ENCODE measurements at regions not wholly inside any gene's neighbourhood (a gene's known extent, or its start where the extent isn't known, plus 50 kb on each side); places are given as distances from the start of the nearest gene placed in this dataset.

GRCh38 chr1:119226321-119226720 lies 85.9 kb upstream of the WARS2 start:
- Histone ChIP-seq H3K4me1 (peaks cover 11% of the 10 kb centered on the region), H3K36me3 (ENCODE audit: insufficient read depth in 1 of 2, low read depth in 1 of 2) (no peaks in the 10 kb centered on the region), H3K27me3 (ENCODE audit: insufficient read depth in 3 of 3, low read length in 2 of 3) (no peaks in the 10 kb centered on the region), H3K9me3 (no peaks in the 10 kb centered on the region), H3K27ac (no peak overlapping the region), H3K4me3 (no peak overlapping the region)
- 19 to 31% (median 28%) methylated on average over 1 of the region's 1 CpG for WGBS, 3 donors
- intact Hi-C loops (cut with DNase I) = no loop called here
- DNase-seq (no peak), ATAC-seq (peak in 1 of 4 donors; percentile 40)
- no peak for TF ChIP-seq CTCF (IDR thresholded peaks at IDR 0.05)

- no peak for TF ChIP-seq CTCF (IDR thresholded peaks at IDR 0.05)
- Histone ChIP-seq H3K36me3 (ENCODE audit: insufficient read depth in 1 of 2, low read depth in 1 of 2) (no peaks in the 10 kb centered on the region), H3K9me3 (no peaks in the 10 kb centered on the region), H3K27ac (no peak overlapping the region), H3K4me3 (no peak overlapping the region), H3K27me3 (ENCODE audit: insufficient read depth in 3 of 3, low read length in 2 of 3) (no peaks in the 10 kb centered on the region), H3K4me1 (peaks cover 11% of the 10 kb centered on the region)
- intact Hi-C loops (cut with DNase I) = no loop called here
- DNase-seq = no peak
- WGBS, 3 donors = 56 to 83% (median 71%) methylated on average over 3 of the region's 3 CpGs
- ATAC-seq = no peak
Observed at GRCh38 chr1:119226913-119227312, 86.5 kb upstream of the WARS2 start.

GRCh38 chr1:119227456-119227855 lies 87.0 kb upstream of the WARS2 start:
- Histone ChIP-seq H3K36me3 (ENCODE audit: insufficient read depth in 1 of 2, low read depth in 1 of 2) (no peaks in the 10 kb centered on the region), H3K4me3 (no peak overlapping the region), H3K27ac (no peak overlapping the region), H3K4me1 (peaks cover 11% of the 10 kb centered on the region), H3K27me3 (ENCODE audit: insufficient read depth in 3 of 3, low read length in 2 of 3) (no peaks in the 10 kb centered on the region), H3K9me3 (no peaks in the 10 kb centered on the region)
- no peak for TF ChIP-seq CTCF (IDR thresholded peaks at IDR 0.05)
- intact Hi-C loops (cut with DNase I) = no loop called here
- WGBS, 3 donors = 60 to 82% (median 62%) methylated on average over 2 of the region's 2 CpGs
- DNase-seq (no peak), ATAC-seq (no peak)

- no peak for DNase-seq
- H3K4me1 ChIP-seq = peaks cover 11% of the 10 kb centered on the region
- H3K27me3 ChIP-seq (ENCODE audit: insufficient read depth in 3 of 3, low read length in 2 of 3) = no peaks in the 10 kb centered on the region
- intact Hi-C loops (cut with DNase I) = no loop called here
- no peak for TF ChIP-seq CTCF (IDR thresholded peaks at IDR 0.05)
- no peaks in the 10 kb centered on the region for H3K9me3 ChIP-seq
- no peaks in the 10 kb centered on the region for H3K36me3 ChIP-seq (ENCODE audit: insufficient read depth in 1 of 2, low read depth in 1 of 2)
- H3K4me3 ChIP-seq = no peak overlapping the region
- ATAC-seq = no peak
- 75 to 88% (median 83%) methylated on average over 4 of the region's 4 CpGs for WGBS, 3 donors
- H3K27ac ChIP-seq = no peak overlapping the region
Observed at GRCh38 chr1:119228335-119229080, 88.1 kb upstream of the WARS2 start.

- Histone ChIP-seq H3K36me3 (ENCODE audit: insufficient read depth in 1 of 2, low read depth in 1 of 2) (no peaks in the 10 kb centered on the region), H3K4me1 (no peaks in the 10 kb centered on the region), H3K4me3 (no peak overlapping the region), H3K27me3 (ENCODE audit: insufficient read depth in 3 of 3, low read length in 2 of 3) (no peaks in the 10 kb centered on the region), H3K27ac (no peak overlapping the region), H3K9me3 (peaks cover 4% of the 10 kb centered on the region)
- DNase-seq = no peak
- TF ChIP-seq CTCF (IDR thresholded peaks at IDR 0.05) = no peak
- intact Hi-C loops (cut with DNase I) = no loop called here
- 68 to 85% (median 68%) methylated on average over 2 of the region's 2 CpGs for WGBS, 3 donors
- ATAC-seq = no peak
Observed at GRCh38 chr1:119235120-119235519, 94.7 kb upstream of the WARS2 start.
